ENCODE measurements at regions not wholly inside any gene's neighbourhood (a gene's known extent, or its start where the extent isn't known, plus 50 kb on each side); places are given as distances from the start of the nearest gene placed in this dataset.
"Not testable (repeated sequence)": the region's sequence is repeated elsewhere in the genome, so short reads cannot be mapped to it uniquely, and the experiment has no call there.

DNA sequence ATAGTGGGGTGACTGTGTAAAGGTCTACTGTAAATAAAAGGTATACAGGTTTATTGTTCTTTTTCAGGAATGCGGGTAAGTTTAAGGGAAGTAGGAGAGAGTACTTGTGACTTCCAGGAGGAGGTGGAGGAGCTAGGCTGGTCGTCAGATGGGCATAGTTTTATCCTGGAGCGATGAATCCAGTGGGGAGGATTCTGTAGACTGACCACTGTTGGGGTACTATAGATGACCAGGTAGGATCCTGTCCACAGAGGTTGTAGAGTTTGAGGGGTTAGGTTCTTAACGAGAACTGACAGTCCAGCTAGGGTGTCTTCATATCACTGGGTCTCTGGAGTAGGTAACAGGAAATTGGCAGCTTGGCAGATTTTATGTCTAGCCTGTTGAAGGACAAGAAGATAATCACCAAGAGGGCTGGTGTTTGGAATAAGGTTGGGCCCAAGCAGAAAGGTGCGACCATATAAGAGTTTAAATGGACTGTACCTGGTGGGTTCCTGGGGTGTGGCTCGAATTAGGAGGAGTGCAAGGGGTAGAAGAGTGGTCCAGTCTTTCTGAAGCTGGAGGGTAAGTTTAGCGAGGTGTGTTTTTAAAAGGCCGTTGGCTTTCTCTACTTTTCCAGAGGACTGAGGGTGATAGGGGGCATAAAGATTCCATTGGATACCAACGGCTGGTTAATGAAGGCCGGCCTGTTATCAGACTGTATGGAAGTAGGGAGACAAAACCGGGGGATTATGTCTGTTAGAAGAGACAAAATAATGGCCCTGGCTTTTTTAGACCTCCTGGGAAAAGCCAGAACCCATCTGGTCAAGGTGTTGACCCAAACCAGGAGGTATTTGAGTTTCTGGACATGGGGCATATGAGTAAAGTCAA lies 751.3 kb upstream of the ADGRB3 start:
- Histone ChIP-seq H3K27ac (no peak overlapping the region), H3K27me3 (no peaks in the 10 kb centered on the region), H3K9me3 (no peaks in the 10 kb centered on the region), H3K4me3 (no peak overlapping the region), H3K36me3 (no peaks in the 10 kb centered on the region), H3K4me1 (no peaks in the 10 kb centered on the region)
- no peak for DNase-seq (ENCODE audit: extremely low spot score in 2 of 2)
- intact Hi-C loops (cut with DNase I): no loop called here
- TF ChIP-seq CTCF (IDR thresholded peaks at IDR 0.05) (no peak), POLR2AphosphoS5 (IDR thresholded peaks at IDR 0.05; ENCODE audit: insufficient read depth in 1 of 2, low read depth in 1 of 2) (no peak), POLR2A (IDR thresholded peaks at IDR 0.05) (no peak)

DNA sequence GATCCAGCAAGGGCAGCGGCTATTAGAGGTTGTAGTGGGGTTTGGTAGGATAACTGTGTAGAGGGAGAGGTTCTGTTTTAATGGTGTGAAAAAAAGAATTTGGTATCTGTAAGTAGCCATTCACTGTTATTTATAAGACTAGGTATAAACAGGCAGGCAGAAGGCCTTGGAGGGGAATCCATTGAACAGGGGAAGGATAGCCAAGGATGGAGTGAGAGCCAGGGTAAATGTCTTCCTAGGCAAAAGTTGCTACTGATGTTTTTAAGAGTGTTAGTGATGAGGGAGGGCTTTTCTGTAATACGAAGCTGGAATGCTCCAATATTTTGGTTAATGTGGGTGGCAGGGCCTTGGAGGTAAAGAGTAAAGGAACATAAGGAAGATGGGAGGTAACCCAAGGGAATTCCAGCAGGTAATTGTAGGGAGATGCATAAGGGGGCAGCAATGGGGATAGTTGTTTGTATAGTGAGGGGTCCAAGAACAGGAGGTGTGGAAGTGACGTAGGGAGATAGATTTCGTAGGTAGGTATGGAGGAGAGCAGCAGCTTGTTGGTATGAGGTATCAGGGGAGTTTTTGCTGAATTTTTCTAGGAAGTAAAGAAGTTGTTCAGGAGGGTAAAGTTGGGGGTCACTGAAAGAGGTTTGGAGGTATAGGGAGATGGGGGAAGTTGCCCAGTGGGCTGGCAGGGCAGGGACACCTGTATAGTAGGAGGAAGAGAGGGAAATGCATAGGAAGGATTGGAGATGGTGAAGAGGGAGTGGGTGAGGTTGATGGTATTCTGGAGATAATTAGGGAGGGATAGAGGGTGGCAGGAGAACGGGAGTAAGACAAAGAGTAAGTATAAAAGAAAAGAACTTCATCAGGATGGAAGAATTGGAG lies 752.4 kb upstream of the ADGRB3 start:
- TF ChIP-seq POLR2AphosphoS5 (IDR thresholded peaks at IDR 0.05; ENCODE audit: insufficient read depth in 1 of 2, low read depth in 1 of 2) (no peak), CTCF (IDR thresholded peaks at IDR 0.05) (no peak), POLR2A (IDR thresholded peaks at IDR 0.05) (no peak)

GRCh38 chr6:67881706-67882065 lies 753.4 kb upstream of the ADGRB3 start:
- no peaks in the 10 kb centered on the region for H3K9me3 ChIP-seq
- no peaks in the 10 kb centered on the region for H3K27me3 ChIP-seq
- intact Hi-C loops (cut with DNase I): no loop called here
- no peak for TF ChIP-seq CTCF (IDR thresholded peaks at IDR 0.05)
- TF ChIP-seq POLR2AphosphoS5 (IDR thresholded peaks at IDR 0.05; ENCODE audit: insufficient read depth in 1 of 2, low read depth in 1 of 2): no peak
- TF ChIP-seq POLR2A (IDR thresholded peaks at IDR 0.05): no peak
- no peak for DNase-seq (ENCODE audit: extremely low spot score in 2 of 2)
- H3K27ac ChIP-seq: no peak overlapping the region
- H3K4me3 ChIP-seq: no peak overlapping the region
- H3K36me3 ChIP-seq: no peaks in the 10 kb centered on the region
- no peaks in the 10 kb centered on the region for H3K4me1 ChIP-seq

More for the DNA sequence above, 752.4 kb upstream of the ADGRB3 start:
- no peak overlapping the region for H3K27ac ChIP-seq
- no peaks in the 10 kb centered on the region for H3K36me3 ChIP-seq
- no peaks in the 10 kb centered on the region for H3K4me1 ChIP-seq
- no peaks in the 10 kb centered on the region for H3K27me3 ChIP-seq
- H3K4me3 ChIP-seq: no peak overlapping the region
- H3K9me3 ChIP-seq: no peaks in the 10 kb centered on the region
- intact Hi-C loops (cut with DNase I): no loop called here
- DNase-seq (ENCODE audit: extremely low spot score in 2 of 2): no peak

GRCh38 chr6:67880939-67881705 lies 754.0 kb upstream of the ADGRB3 start:
- H3K4me3 ChIP-seq: no peak overlapping the region
- no peaks in the 10 kb centered on the region for H3K36me3 ChIP-seq
- DNase-seq (ENCODE audit: extremely low spot score in 2 of 2): no peak
- H3K9me3 ChIP-seq: no peaks in the 10 kb centered on the region
- TF ChIP-seq POLR2A (IDR thresholded peaks at IDR 0.05) (no peak), CTCF (IDR thresholded peaks at IDR 0.05) (no peak)
- no peaks in the 10 kb centered on the region for H3K27me3 ChIP-seq
- no peaks in the 10 kb centered on the region for H3K4me1 ChIP-seq
- no peak overlapping the region for H3K27ac ChIP-seq
- intact Hi-C loops (cut with DNase I): no loop called here

GRCh38 chr6:67880343-67880742 lies 754.7 kb upstream of the ADGRB3 start:
- H3K27ac ChIP-seq; H3K4me1 ChIP-seq; H3K27me3 ChIP-seq; DNase-seq (ENCODE audit: extremely low spot score in 2 of 2); H3K4me3 ChIP-seq; H3K9me3 ChIP-seq; H3K36me3 ChIP-seq; intact Hi-C loops (cut with DNase I): not testable (repeated sequence)

GRCh38 chr6:67879928-67880327 lies 755.2 kb upstream of the ADGRB3 start:
- H3K9me3 ChIP-seq; H3K4me3 ChIP-seq; H3K36me3 ChIP-seq; H3K4me1 ChIP-seq; DNase-seq (ENCODE audit: extremely low spot score in 2 of 2); H3K27me3 ChIP-seq; H3K27ac ChIP-seq; intact Hi-C loops (cut with DNase I): not testable (repeated sequence)

DNA sequence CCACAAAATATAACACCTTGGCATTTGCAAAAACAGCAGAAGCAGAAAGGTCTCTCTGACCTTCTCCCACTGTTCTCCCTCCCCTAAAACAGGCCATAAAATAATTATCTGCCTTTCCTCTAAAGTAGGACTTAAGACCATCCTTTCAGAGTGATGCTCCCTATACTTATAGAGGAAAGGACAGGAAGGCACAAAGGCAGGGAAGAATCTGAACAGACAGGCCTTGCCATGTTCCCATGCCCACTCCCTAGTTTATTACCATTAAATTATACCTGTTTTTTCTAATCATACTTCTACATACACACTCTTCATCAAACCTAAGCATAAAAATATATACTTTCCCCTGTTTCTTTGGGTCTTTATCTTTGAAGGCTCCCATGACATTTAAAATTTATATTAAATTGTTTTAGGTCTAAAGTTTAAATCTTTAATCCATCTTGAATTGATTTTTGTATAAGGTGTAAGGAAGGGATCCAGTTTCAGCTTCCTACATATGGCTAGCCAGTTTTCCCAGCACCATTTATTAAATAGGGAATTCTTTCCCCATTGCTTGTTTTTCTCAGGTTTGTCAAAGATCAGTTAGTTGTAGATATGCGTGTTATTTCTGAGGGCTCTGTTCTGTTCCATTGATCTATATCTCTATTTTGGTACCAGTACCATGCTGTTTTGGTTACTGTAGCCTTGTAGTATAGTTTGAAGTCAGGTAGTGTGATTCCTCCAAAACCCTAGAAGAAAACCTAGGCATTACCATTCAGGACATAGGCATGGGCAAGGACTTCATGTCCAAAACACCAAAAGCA lies 755.8 kb upstream of the ADGRB3 start:
- DNase-seq (ENCODE audit: extremely low spot score in 2 of 2); H3K27ac ChIP-seq; H3K4me3 ChIP-seq; H3K4me1 ChIP-seq; H3K27me3 ChIP-seq; H3K9me3 ChIP-seq; H3K36me3 ChIP-seq; intact Hi-C loops (cut with DNase I): not testable (repeated sequence)

Data from vagina (tissue), 2 donors.